ENCODE measurements at regions not wholly inside any gene's neighbourhood (a gene's known extent, or its start where the extent isn't known, plus 50 kb on each side); places are given as distances from the start of the nearest gene placed in this dataset.

DNA sequence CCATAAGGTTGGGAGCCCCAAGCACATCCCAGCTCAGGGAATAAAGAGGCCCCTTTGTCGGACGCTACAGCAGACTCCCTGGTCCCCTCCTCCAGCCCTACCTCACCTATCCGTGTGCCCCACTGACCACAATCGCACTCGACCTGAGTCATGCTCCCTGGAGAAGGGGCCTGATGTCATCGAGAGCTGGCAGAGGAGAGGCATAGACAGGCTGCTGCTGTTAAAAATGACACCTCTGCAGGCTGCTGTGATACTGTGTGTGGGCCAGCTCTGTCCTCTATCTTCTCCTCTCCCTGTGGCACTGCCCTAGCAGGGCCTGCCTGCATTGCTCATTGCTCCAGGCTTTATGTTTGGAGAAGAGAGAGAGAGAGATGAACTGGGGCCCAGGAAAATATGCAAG is 123.4 kb upstream of the SYT13 start:
- no peak for TF ChIP-seq SMAD1 (CRISPR knock-in tag; IDR thresholded peaks at IDR 0.05; ENCODE audit: borderline replicate concordance, low read depth)
- TF ChIP-seq CTCF (CRISPR knock-in tag; IDR thresholded peaks at IDR 0.05), result no peak
- no peak for TF ChIP-seq SMAD3 (CRISPR knock-in tag; IDR thresholded peaks at IDR 0.05)
- TF ChIP-seq NFE2L1 (CRISPR knock-in tag; IDR thresholded peaks at IDR 0.05; ENCODE audit: borderline replicate concordance), result no peak
- no peak for TF ChIP-seq SALL1 (CRISPR knock-in tag; IDR thresholded peaks at IDR 0.05)
